Activated T-cell treated with anti-CD3 and anti-CD28 coated beads, Interleukin-2, amount 50 U/mL, for 4 hours (primary cell): ENCODE measurements at regions not wholly inside any gene's neighbourhood (a gene's known extent, or its start where the extent isn't known, plus 50 kb on each side); places are given as distances from the start of the nearest gene placed in this dataset.

ENCODE experiments used
- ATAC-seq, 2 donors: fragments of 200-7000 bp; cut with Tn5 transposase; one replicate each; pipeline ENCODE4 v1.10.0; 2021
- DNase-seq: peaks from one replicate; pipeline ENCODE4 v3.0.0-alpha.2; 2020
- H3K27me3 Mint-ChIP-seq: one replicate; pipeline ENCODE4 v1.8.0; 2021; ENCODE audit warnings: low read depth, mixed read lengths
- H3K36me3 Mint-ChIP-seq: one replicate; pipeline ENCODE4 v1.8.0; 2022; ENCODE audit warnings: mixed read lengths; ENCODE audit not compliant: insufficient read depth
- H3K4me1 Mint-ChIP-seq: one replicate; pipeline ENCODE4 v1.8.0; 2021; ENCODE audit warnings: low read depth, mixed read lengths
- H3K4me3 Mint-ChIP-seq: one replicate; pipeline ENCODE4 v1.8.0; 2021; ENCODE audit warnings: mild to moderate bottlenecking, moderate library complexity, mixed read lengths
- H3K9me3 Mint-ChIP-seq: one replicate; pipeline ENCODE4 v1.8.0; 2021; ENCODE audit warnings: mixed read lengths

- no peaks in the 10 kb centered on the region for H3K9me3 Mint-ChIP-seq
- no peak for ATAC-seq
- no peak overlapping the region for H3K4me3 Mint-ChIP-seq
- H3K36me3 Mint-ChIP-seq: no peaks in the 10 kb centered on the region
- H3K4me1 Mint-ChIP-seq: no peaks in the 10 kb centered on the region
- DNase-seq: no peak
- H3K27me3 Mint-ChIP-seq: no peaks in the 10 kb centered on the region
Observed at GRCh38 chr2:83665154-83665553, 793.9 kb downstream of the SUCLG1 start.

GRCh38 chr2:83661711-83662110, 797.4 kb downstream of the SUCLG1 start:
- H3K4me3 Mint-ChIP-seq: no peak overlapping the region
- ATAC-seq (no peak), DNase-seq (no peak)
- H3K36me3 Mint-ChIP-seq: no peaks in the 10 kb centered on the region
- H3K9me3 Mint-ChIP-seq: no peaks in the 10 kb centered on the region
- H3K27me3 Mint-ChIP-seq: no peaks in the 10 kb centered on the region
- no peaks in the 10 kb centered on the region for H3K4me1 Mint-ChIP-seq

GRCh38 chr2:83654091-83654611, 804.9 kb downstream of the SUCLG1 start:
- no peaks in the 10 kb centered on the region for H3K36me3 Mint-ChIP-seq
- DNase-seq (no peak), ATAC-seq (no peak)
- no peaks in the 10 kb centered on the region for H3K9me3 Mint-ChIP-seq
- H3K4me3 Mint-ChIP-seq: no peak overlapping the region
- no peaks in the 10 kb centered on the region for H3K4me1 Mint-ChIP-seq
- H3K27me3 Mint-ChIP-seq: no peaks in the 10 kb centered on the region

- Mint-ChIP-seq H3K36me3 (no peaks in the 10 kb centered on the region), H3K27me3 (no peaks in the 10 kb centered on the region), H3K4me1 (no peaks in the 10 kb centered on the region), H3K9me3 (no peaks in the 10 kb centered on the region), H3K4me3 (no peak overlapping the region)
- ATAC-seq: no peak
- DNase-seq: no peak
Observed at GRCh38 chr2:83650898-83651297, 808.2 kb downstream of the SUCLG1 start.

GRCh38 chr2:83650161-83650560, 808.9 kb downstream of the SUCLG1 start:
- H3K4me3 Mint-ChIP-seq: no peak overlapping the region
- no peak for DNase-seq
- no peaks in the 10 kb centered on the region for H3K36me3 Mint-ChIP-seq
- no peak for ATAC-seq
- no peaks in the 10 kb centered on the region for H3K27me3 Mint-ChIP-seq
- H3K4me1 Mint-ChIP-seq: no peaks in the 10 kb centered on the region
- no peaks in the 10 kb centered on the region for H3K9me3 Mint-ChIP-seq

- DNase-seq (no peak), ATAC-seq (no peak)
- Mint-ChIP-seq H3K36me3 (no peaks in the 10 kb centered on the region), H3K4me1 (no peaks in the 10 kb centered on the region), H3K9me3 (peaks cover 7% of the 10 kb centered on the region), H3K27me3 (no peaks in the 10 kb centered on the region), H3K4me3 (no peak overlapping the region)
Observed at GRCh38 chr2:83640506-83640905, 818.6 kb downstream of the SUCLG1 start.

- H3K36me3 Mint-ChIP-seq: no peaks in the 10 kb centered on the region
- no peaks in the 10 kb centered on the region for H3K4me1 Mint-ChIP-seq
- no peaks in the 10 kb centered on the region for H3K27me3 Mint-ChIP-seq
- peaks cover 16% of the 10 kb centered on the region for H3K9me3 Mint-ChIP-seq
- ATAC-seq (no peak), DNase-seq (no peak)
- no peak overlapping the region for H3K4me3 Mint-ChIP-seq
Observed at GRCh38 chr2:83633423-83633822, 825.7 kb downstream of the SUCLG1 start.

- H3K4me3 Mint-ChIP-seq: no peak overlapping the region
- no peak for DNase-seq
- H3K9me3 Mint-ChIP-seq: peaks cover 17% of the 10 kb centered on the region
- no peaks in the 10 kb centered on the region for H3K36me3 Mint-ChIP-seq
- no peaks in the 10 kb centered on the region for H3K27me3 Mint-ChIP-seq
- ATAC-seq: no peak
- no peaks in the 10 kb centered on the region for H3K4me1 Mint-ChIP-seq
Observed at GRCh38 chr2:83630351-83630750, 828.7 kb downstream of the SUCLG1 start.

GRCh38 chr2:83615511-83615910, 843.6 kb downstream of the SUCLG1 start:
- Mint-ChIP-seq H3K36me3 (no peaks in the 10 kb centered on the region), H3K27me3 (no peaks in the 10 kb centered on the region), H3K9me3 (peaks cover 22% of the 10 kb centered on the region), H3K4me1 (no peaks in the 10 kb centered on the region), H3K4me3 (no peak overlapping the region)
- DNase-seq: no peak
- no peak for ATAC-seq

GRCh38 chr2:83613178-83613577, 845.9 kb downstream of the SUCLG1 start:
- H3K9me3 Mint-ChIP-seq: peaks cover 11% of the 10 kb centered on the region
- DNase-seq (no peak), ATAC-seq (no peak)
- H3K4me3 Mint-ChIP-seq: no peak overlapping the region
- no peaks in the 10 kb centered on the region for H3K27me3 Mint-ChIP-seq
- no peaks in the 10 kb centered on the region for H3K4me1 Mint-ChIP-seq
- H3K36me3 Mint-ChIP-seq: no peaks in the 10 kb centered on the region

GRCh38 chr2:83602753-83603152, 856.3 kb downstream of the SUCLG1 start:
- H3K9me3 Mint-ChIP-seq: peaks cover 11% of the 10 kb centered on the region
- no peaks in the 10 kb centered on the region for H3K4me1 Mint-ChIP-seq
- DNase-seq (no peak), ATAC-seq (no peak)
- no peak overlapping the region for H3K4me3 Mint-ChIP-seq
- no peaks in the 10 kb centered on the region for H3K36me3 Mint-ChIP-seq
- no peaks in the 10 kb centered on the region for H3K27me3 Mint-ChIP-seq

- DNase-seq (no peak), ATAC-seq (no peak)
- no peaks in the 10 kb centered on the region for H3K4me1 Mint-ChIP-seq
- no peaks in the 10 kb centered on the region for H3K36me3 Mint-ChIP-seq
- no peaks in the 10 kb centered on the region for H3K27me3 Mint-ChIP-seq
- peaks cover 5% of the 10 kb centered on the region for H3K9me3 Mint-ChIP-seq
- H3K4me3 Mint-ChIP-seq: no peak overlapping the region
Observed at GRCh38 chr2:83596592-83597282, 862.3 kb downstream of the SUCLG1 start.

- Mint-ChIP-seq H3K4me1 (no peaks in the 10 kb centered on the region), H3K27me3 (no peaks in the 10 kb centered on the region), H3K9me3 (peaks cover 5% of the 10 kb centered on the region), H3K4me3 (no peak overlapping the region), H3K36me3 (no peaks in the 10 kb centered on the region)
- DNase-seq (no peak), ATAC-seq (no peak)
Observed at GRCh38 chr2:83595926-83596325, 863.2 kb downstream of the SUCLG1 start.

GRCh38 chr2:83595121-83595690, 863.9 kb downstream of the SUCLG1 start:
- DNase-seq: no peak
- no peak overlapping the region for H3K4me3 Mint-ChIP-seq
- ATAC-seq: no peak
- peaks cover 5% of the 10 kb centered on the region for H3K9me3 Mint-ChIP-seq
- H3K36me3 Mint-ChIP-seq: no peaks in the 10 kb centered on the region
- no peaks in the 10 kb centered on the region for H3K27me3 Mint-ChIP-seq
- no peaks in the 10 kb centered on the region for H3K4me1 Mint-ChIP-seq
